ENCODE measurements at regions not wholly inside any gene's neighbourhood (a gene's known extent, or its start where the extent isn't known, plus 50 kb on each side); places are given as distances from the start of the nearest gene placed in this dataset.

DNA sequence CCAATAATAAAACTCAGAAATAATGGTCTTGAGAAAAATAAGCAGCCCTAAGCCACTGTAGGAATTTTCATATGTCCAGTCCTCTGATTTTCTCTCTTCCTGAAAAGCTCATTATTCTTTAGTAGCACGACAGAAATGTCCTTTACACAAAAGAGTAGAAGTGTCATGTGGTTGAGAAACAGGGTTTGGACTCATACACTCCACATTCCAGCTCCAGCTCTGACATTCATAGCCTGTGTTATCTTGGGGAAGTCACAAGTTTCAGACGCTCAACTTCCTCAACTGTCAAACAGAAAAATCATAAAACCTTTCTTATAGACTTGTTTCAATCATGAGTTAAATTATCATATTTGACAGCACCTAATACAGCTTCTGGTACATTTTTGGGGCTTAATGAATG, 511.5 kb downstream of the TNS1 start:
- TF ChIP-seq POLR2A (IDR thresholded peaks at IDR 0.05) = no peak
- TF ChIP-seq, protein P1, sequence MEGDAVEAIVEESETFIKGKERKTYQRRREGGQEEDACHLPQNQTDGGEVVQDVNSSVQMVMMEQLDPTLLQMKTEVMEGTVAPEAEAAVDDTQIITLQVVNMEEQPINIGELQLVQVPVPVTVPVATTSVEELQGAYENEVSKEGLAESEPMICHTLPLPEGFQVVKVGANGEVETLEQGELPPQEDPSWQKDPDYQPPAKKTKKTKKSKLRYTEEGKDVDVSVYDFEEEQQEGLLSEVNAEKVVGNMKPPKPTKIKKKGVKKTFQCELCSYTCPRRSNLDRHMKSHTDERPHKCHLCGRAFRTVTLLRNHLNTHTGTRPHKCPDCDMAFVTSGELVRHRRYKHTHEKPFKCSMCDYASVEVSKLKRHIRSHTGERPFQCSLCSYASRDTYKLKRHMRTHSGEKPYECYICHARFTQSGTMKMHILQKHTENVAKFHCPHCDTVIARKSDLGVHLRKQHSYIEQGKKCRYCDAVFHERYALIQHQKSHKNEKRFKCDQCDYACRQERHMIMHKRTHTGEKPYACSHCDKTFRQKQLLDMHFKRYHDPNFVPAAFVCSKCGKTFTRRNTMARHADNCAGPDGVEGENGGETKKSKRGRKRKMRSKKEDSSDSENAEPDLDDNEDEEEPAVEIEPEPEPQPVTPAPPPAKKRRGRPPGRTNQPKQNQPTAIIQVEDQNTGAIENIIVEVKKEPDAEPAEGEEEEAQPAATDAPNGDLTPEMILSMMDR (IDR thresholded peaks at IDR 0.05) = no peak
- no peaks in the 10 kb centered on the region for H3K27me3 ChIP-seq
- no peaks in the 10 kb centered on the region for H3K4me1 ChIP-seq
- no peaks in the 10 kb centered on the region for H3K36me3 ChIP-seq (ENCODE audit: low read depth, missing control alignments)
- no peak overlapping the region for H3K4me3 ChIP-seq
- DNase-seq = no peak
- intact Hi-C loops (cut with DNase I; ENCODE audit: low total_unique reads) = no loop called here
- no peaks in the 10 kb centered on the region for H3K9me3 ChIP-seq
- WGBS, 2 donors = 78 to 87% methylated on average over 2 of the region's 2 CpGs
- H3K27ac ChIP-seq = no peak overlapping the region

DNA sequence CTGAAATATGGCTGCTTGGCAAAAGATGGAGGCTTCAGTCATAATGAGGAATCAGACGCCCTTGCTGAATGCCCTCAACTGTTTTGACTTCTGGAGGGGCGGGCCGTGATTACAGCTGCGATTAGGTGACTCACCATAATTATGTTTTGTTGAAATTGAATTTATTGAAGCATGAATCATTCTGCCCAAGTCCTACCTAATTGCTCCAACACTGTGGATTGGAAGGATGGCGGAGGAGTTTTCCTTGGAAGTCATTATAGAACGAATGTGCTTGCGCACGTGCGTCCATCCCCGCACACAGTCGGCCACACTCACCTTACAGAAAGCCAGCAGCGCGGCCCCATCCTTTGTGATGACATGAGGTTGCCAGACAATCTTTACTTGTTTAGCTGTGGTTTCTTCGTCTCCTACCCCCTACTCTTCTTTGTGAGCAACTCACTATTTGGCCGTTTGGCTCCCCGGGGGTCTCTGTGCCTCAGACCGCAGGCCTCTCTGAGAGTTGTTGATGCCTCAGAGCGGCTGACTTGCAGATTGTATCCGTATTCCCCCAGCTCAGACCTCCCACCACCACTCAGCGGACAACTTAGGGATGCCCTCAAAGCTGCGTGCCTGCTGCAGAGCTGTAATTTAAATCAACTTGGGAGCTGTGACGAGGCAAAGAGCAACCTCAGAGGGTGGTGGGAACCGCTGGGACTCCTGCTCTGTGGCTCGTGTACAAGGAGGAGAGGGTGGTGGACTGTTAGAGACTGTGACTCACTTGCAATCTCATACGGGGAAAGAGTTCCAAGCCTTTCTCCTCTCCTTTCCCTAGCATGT, 513.4 kb downstream of the TNS1 start:
- peak; percentile 20 for DNase-seq
- H3K9me3 ChIP-seq = no peaks in the 10 kb centered on the region
- intact Hi-C loops (cut with DNase I; ENCODE audit: low total_unique reads) = no loop called here
- H3K27ac ChIP-seq = no peak overlapping the region
- H3K27me3 ChIP-seq = no peaks in the 10 kb centered on the region
- H3K4me1 ChIP-seq = no peaks in the 10 kb centered on the region
- 52 to 57% methylated on average over 22 to 25 of the region's 25 CpGs for WGBS, 2 donors
- TF ChIP-seq POLR2A (IDR thresholded peaks at IDR 0.05) = no peak
- TF ChIP-seq, protein P1 (IDR thresholded peaks at IDR 0.05) = no peak
- peak overlapping the region; percentile 9 to 17 for H3K4me3 ChIP-seq
- no peaks in the 10 kb centered on the region for H3K36me3 ChIP-seq (ENCODE audit: low read depth, missing control alignments)

DNA sequence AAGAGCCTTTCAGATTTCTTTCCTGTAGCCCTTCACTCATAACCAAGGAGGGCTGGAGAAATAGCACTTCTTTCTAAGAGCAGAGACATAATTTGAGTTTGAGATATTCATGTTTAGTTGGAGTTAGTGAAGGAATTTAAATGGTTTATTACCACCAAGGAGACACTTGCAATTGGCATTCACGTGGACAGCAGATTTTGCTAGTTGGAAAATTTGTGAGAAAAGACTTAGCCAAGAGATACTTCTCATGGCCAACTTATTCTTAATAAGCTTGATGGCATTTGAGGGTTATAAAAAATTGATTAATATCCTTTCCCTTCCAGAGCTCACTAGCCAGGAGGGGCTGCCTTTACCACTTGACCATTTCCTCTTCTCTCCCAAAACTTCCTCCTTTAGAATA, 518.7 kb downstream of the TNS1 start:
- intact Hi-C loops (cut with DNase I; ENCODE audit: low total_unique reads) = no loop called here
- no peak for DNase-seq
- Histone ChIP-seq H3K4me3 (no peak overlapping the region), H3K36me3 (ENCODE audit: low read depth, missing control alignments) (no peaks in the 10 kb centered on the region), H3K27ac (no peak overlapping the region), H3K9me3 (no peaks in the 10 kb centered on the region), H3K4me1 (no peaks in the 10 kb centered on the region), H3K27me3 (no peaks in the 10 kb centered on the region)
- WGBS, 2 donors = 78 to 96% methylated on average over 1 of the region's 1 CpG
- TF ChIP-seq, protein P1 (IDR thresholded peaks at IDR 0.05) = no peak
- TF ChIP-seq POLR2A (IDR thresholded peaks at IDR 0.05) = no peak

DNA sequence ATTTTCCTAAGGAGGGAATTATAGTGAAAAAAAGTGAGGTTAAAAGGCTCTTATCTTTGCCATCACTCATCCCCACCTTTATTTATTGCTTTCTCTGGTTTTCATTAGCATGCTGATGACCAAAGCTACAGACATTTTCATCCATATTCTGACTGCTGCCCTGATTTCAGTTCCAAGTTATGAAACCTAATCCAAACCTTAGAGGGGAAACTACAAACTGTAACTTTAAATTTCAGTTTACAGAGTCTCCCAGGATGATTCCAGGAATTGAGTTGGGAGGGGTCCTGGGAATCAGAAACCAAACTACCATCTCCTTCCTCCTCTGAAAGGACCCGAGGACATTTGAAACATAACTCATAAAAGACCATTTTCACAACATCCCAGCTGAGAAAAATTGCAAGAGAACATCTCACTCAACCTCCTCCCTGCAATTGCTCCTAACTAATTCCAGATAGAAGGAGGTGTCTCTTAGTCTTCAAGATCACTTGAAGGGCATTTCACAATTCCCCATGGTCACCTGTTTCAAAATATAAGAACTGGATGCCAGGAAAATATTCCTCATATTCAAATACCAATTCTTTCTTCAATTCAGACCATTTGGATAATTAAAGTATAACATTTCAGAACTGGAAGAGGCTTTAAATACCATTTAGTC, 520.6 kb downstream of the TNS1 start:
- TF ChIP-seq, protein P1 (IDR thresholded peaks at IDR 0.05) = no peak
- TF ChIP-seq POLR2A (IDR thresholded peaks at IDR 0.05) = no peak
- no peaks in the 10 kb centered on the region for H3K36me3 ChIP-seq (ENCODE audit: low read depth, missing control alignments)
- H3K4me3 ChIP-seq = no peak overlapping the region
- 68 to 69% methylated on average over 1 of the region's 1 CpG for WGBS, 2 donors
- no peak overlapping the region for H3K27ac ChIP-seq
- no peaks in the 10 kb centered on the region for H3K9me3 ChIP-seq
- intact Hi-C loops (cut with DNase I; ENCODE audit: low total_unique reads) = no loop called here
- DNase-seq = no peak
- no peaks in the 10 kb centered on the region for H3K27me3 ChIP-seq
- H3K4me1 ChIP-seq = no peaks in the 10 kb centered on the region

Data from testis (tissue), 2 donors.